ENCODE measurements at regions not wholly inside any gene's neighbourhood (a gene's known extent, or its start where the extent isn't known, plus 50 kb on each side); places are given as distances from the start of the nearest gene placed in this dataset.

GRCh38 chr6:40717411-40718057 lies 130.4 kb upstream of the LRFN2 start:
- BruUV-seq (replicated peaks) = no TSS peak
- intact Hi-C loops (cut with micrococcal nuclease) (no loop called here), dilution Hi-C loops (cut with MboI; ENCODE audit: extremely low pct_ligation_motif_present, low sequenced_read_pairs) (no loop called here)
- CTCF ChIA-PET = no interaction called here
- TF ChIP-seq FOS (IDR thresholded peaks at IDR 0.05; ENCODE audit: borderline replicate concordance, insufficient read depth, low read length) (no peak), EZH2 (IDR thresholded peaks at IDR 0.05; ENCODE audit: borderline replicate concordance, low read depth, low read length, severe bottlenecking) (no peak), POLR2AphosphoS5 (IDR thresholded peaks at IDR 0.05; ENCODE audit: insufficient read depth, low read depth, low read length) (no peak), MAX (IDR thresholded peaks at IDR 0.05; ENCODE audit: insufficient read depth, insufficient read length) (no peak), JUN (IDR thresholded peaks at IDR 0.05; ENCODE audit: borderline replicate concordance, insufficient read depth, insufficient read length, low read depth) (no peak), MYC (IDR thresholded peaks at IDR 0.05; ENCODE audit: low read depth, low read length) (no peak), POLR2A (IDR thresholded peaks at IDR 0.05; ENCODE audit: low read depth, low read length) (no peak), GATA2 (IDR thresholded peaks at IDR 0.05; ENCODE audit: insufficient read depth, insufficient read length, low read depth, low read length) (no peak), CTCF (IDR thresholded peaks at IDR 0.05; ENCODE audit: extremely low read depth in 1 of 2, insufficient read depth in 1 of 2, low read depth in 1 of 2, low read length in 2 of 2) (no peak)
- no peaks in the 10 kb centered on the region for H3K9me1 ChIP-seq (replicated peaks; ENCODE audit: control insufficient read depth, extremely low read depth, insufficient read depth, low read length)
- H3K27ac ChIP-seq (ENCODE audit: insufficient read depth, low read depth, low read length) = no peak overlapping the region
- no peak for FAIRE-seq
- no peaks in the 10 kb centered on the region for H3K79me2 ChIP-seq (ENCODE audit: control insufficient read depth, insufficient read depth, low read length)
- H4K20me1 ChIP-seq (replicated peaks; ENCODE audit: control insufficient read depth, extremely low read depth, insufficient read depth, low read length) = no peaks in the 10 kb centered on the region
- no peaks in the 10 kb centered on the region for H3K36me3 ChIP-seq (ENCODE audit: control insufficient read depth in 2 of 2, extremely low read depth in 1 of 2, insufficient read depth in 2 of 2, low read length in 2 of 2)
- no peaks in the 10 kb centered on the region for H3K9me3 ChIP-seq (replicated peaks; ENCODE audit: control insufficient read depth, insufficient read depth, low read length)
- no peak for DNase-seq (ENCODE audit: low read depth, low spot score)
- no peak overlapping the region for H3K4me3 ChIP-seq (replicated peaks in 1 of 3; ENCODE audit: insufficient read depth in 1 of 3, low read depth in 1 of 3, low read length in 3 of 3)
- H3K4me2 ChIP-seq (ENCODE audit: insufficient read depth, low read length) = no peak overlapping the region
- POLR2A ChIA-PET = no interaction called here
- H2AFZ ChIP-seq (ENCODE audit: low read depth, low read length) = no peak overlapping the region
- H3K27me3 ChIP-seq (ENCODE audit: control insufficient read depth in 2 of 2, insufficient read depth in 2 of 2, low read length in 2 of 2) = no peaks in the 10 kb centered on the region
- H3K9ac ChIP-seq (replicated peaks; ENCODE audit: extremely low read depth, insufficient read depth, low read length) = no peak overlapping the region
- H3K4me1 ChIP-seq (ENCODE audit: control insufficient read depth, extremely low read depth, insufficient read depth, low read length) = peaks cover 5% of the 10 kb centered on the region
